Fibroblast of peridontal ligament (primary cell): ENCODE measurements at regions not wholly inside any gene's neighbourhood (a gene's known extent, or its start where the extent isn't known, plus 50 kb on each side); places are given as distances from the start of the nearest gene placed in this dataset.

Experiments used
- DNase-seq: peaks from one replicate; pipeline ENCODE4 v3.0.0-alpha.2; 2010; ENCODE audit errors: extremely low read depth

DNA sequence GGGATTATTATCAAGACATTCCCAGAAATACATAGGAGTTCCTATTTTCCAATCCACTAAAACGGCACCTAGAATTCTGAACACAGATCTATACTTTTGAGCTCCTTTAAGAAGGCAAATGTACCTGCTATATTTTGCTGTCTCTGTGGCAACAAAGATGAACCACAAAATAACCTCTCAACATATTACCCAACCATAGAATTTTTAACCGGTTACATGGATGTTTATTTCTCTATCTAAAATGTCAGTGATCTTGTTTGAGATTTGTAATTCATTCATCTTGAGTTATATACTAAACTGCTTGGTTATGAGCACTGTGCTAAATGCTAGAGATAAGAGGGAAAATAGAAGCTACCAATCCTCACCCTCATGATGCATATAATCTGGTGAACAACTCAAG, 117.5 kb upstream of the HMGCLL1 start:
- no peak for DNase-seq

DNA sequence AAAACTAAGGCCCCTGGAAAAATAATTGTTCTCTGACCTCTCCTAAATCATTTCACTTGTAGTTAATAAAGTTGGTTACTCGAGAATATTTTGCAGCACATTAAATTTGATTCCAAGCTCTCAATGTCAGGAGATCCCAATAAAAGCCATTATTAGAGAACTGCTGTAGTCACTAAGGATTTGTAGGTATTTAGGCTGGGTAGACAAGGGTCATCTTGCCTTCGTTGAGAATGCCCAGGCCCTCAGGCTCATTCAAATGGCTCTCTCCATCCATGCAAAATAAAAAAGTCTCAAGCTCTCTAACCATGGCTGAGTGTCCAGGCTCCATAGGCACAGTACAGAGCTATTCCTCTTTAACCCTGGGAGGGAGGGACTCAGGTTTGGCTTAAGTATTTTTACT, 117.0 kb upstream of the HMGCLL1 start:
- no peak for DNase-seq

DNA sequence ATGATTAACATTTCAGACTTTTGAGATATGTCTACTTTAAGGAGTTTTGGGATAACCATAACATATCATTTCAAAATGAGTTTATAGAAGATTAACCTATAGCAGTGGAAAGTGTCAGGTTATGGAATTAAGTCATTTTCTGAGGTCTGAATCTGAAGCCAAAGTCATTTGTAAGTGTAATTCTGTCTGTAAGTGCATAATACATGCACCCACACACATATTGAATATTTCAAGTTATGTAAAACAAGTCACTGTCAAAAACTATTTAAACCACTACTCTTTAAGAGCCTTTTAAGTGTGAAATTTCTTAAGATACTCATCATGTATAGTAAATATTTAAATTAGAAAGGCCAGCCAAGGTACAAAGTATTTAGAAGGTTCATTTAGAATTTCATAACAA, 115.8 kb upstream of the HMGCLL1 start:
- no peak for DNase-seq

DNA sequence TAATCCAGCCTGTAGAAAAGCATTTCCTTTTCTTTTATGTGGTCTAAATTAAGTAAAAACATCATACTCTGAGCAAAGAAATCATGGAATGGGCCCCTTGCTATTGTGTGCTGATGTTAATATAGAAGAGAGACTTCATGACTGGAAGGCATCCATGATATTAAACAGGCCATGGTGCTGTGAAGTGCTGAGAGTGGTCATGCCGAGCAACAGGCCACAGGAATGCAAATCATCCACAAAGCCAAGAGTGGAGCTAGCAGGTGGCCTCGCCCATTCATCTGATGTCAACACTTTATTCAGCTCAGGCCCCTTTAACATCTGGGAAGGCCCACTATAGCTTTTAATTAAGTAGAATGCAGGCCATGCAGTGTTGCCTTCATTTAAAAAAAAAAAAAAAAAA, 115.2 kb upstream of the HMGCLL1 start:
- DNase-seq: peak; percentile 68

DNA sequence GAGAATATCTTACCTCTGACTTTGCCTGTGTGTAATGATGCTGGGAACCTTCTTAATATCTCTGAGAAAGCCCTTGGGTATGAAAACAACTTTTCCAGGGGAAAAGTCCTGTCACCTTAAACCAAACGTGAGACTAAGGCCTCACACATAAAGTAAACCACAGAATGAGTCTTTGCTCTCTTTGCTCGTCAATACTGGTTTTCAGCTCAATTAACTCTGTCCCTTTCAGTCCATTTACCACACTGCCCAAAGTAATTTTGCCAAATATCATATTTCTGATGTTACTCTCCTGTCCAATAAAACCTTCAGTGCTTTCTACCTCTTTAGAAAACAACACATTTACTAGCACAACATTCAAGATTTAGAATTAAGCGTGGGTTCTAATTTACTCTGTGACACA, 100.5 kb upstream of the HMGCLL1 start:
- DNase-seq: no peak

DNA sequence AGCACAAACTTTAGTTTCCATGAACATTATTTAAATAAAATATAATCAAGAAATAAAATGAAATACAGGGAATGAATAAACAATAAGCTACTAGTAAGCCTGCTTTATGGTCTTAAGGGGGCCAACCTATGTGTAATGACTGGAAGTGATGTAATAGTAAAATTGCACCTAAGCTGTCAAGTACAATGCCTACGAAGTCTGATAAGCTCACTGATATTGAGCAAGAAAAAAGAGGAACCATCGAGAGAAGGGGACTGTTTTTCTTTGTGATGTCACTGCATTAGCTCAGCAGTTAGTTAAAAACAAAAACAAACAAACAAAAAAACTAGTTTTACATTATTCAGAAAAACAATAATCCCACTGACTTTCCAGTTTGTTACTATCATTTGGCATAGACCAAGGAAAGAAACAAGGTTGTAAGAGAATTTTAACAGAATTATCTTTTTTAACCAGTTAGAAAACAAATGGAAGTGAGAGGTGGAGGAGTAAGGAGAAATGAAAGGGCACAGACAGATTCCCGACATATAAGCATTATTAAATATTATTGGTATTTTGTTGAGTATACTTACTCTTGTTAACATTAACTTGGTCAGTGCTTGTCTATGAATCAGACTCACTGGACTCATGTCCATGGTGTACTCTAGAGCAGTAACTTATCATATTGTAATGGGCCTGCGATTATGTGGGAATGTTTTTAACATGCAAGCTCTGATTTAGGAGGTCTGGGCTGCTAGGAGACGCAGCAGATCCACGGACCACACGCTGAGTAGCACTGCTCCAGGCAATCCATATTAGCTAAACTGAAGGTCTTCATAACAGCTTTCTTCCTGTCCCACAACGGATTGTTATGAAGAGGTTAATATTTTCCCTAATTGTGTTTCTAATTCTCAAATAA, 99.6 kb upstream of the HMGCLL1 start:
- peak; percentile 39 for DNase-seq

DNA sequence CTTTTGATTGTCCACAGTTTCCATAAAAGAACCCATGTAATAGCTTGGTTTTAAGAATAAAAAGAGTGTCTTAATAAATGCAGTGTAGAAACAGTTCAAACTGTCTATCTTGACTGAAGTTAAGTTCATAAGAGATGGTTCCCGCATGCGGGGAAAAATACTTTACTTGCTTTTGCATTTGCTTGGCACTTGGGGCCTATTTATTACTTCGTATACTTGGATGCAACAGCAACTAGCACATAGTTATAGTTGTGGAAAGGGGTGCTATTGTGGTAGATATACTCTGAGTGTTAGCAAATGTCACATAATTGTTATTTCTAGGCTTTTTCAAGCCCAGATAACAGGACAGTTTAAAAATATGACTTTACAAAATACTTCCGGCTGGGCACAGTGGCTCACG, 97.7 kb upstream of the HMGCLL1 start:
- no peak for DNase-seq

DNA sequence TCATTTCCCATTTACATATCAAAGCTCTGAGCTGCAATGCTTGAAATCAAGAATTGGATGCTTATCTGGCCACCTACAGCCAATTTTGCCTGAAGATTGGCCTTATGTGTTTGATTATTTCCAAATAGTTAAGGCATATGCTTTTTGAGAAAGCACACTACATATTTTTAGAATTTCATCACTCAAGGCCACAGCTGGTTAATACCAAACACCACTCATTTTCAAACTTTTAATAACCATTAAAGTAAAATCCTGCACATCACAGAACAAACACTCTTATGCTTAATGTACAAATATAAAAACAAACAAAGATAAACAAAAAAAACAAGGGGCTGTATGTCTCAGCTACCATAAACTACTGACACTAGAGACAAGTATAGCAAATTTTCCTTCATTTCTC, 96.9 kb upstream of the HMGCLL1 start:
- peak; percentile 45 for DNase-seq

DNA sequence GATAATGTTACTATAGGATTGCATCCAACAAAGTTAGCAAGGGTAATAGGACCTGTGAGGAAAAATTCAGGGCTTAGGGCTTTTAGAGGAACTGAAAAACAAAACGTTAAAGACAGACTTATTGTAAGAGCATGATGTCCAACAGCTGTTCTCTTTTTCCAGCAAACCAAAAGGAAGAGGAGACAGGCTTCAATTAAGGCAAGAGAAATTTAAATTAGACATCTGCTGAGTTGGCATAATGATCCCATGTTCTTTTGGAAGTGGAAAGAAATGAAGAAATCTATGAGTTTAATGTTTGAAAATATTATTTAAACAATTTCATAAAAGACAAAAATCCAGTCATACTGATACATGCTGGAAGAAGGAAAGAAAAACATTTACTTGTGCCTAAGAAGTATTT, 95.7 kb upstream of the HMGCLL1 start:
- DNase-seq: peak; percentile 41

DNA sequence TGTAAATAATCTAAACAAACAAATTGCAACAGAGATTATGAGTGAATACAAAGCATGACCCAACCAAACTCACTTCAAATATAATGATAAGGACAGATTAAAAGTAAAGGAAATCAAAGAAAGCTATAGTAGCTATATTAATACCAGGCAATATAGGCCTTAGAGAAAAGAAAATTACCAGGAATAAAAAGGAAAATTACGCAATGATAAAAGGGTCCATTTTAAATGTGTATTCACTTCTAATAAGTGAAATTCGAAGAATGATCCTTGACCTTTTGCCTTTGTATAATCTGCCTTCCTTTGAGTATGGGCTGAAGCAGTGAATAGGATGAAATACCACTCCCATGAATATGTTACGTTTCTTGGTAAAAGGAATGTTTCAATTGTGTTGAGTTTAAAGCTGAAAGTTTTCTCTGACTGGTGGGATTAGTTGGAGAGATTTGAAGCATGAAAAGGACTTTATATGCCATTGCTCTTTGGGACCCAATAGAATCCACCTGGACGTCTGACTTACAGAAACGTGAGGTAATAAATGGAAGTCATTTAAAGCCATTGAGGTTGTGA, 91.9 kb upstream of the HMGCLL1 start:
- DNase-seq: no peak

DNA sequence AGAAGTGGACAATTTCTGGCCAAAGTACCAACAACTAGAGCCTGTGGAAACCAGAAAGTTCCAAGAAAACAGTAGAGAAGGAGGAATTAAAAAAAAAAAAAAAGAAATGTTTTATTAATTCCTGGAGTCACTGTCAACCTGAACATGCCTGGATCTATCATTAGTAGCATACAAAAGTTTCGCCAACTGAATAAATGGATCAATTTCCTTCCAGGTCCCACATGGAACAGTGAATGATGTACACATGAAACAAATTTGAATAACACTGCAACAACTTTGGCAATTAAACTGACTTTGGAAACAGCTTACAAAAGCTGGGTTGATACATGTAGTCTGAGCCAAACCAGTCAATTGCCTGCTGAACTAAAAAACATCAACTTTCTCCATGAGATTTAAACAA, 90.0 kb upstream of the HMGCLL1 start:
- no peak for DNase-seq

DNA sequence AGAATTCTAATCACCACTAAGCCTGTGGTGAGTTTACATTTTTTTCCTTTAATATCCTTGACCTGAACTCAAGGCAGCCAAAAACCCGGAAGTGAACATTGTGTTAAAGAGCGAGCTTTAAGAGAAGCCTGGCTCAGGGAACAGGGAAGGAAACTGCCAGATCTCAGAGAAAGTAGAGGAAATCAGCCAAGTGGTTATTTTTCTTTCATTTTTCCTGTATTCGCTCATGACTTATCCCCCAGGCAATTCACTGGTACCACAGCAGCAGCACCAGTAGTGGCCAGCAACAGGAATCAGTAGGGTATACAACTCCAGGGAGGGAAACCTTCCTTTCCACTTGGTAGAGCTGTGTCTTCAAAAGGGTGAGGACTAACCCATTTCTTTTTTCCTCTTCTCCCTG, 89.6 kb upstream of the HMGCLL1 start:
- peak; percentile 53 for DNase-seq

DNA sequence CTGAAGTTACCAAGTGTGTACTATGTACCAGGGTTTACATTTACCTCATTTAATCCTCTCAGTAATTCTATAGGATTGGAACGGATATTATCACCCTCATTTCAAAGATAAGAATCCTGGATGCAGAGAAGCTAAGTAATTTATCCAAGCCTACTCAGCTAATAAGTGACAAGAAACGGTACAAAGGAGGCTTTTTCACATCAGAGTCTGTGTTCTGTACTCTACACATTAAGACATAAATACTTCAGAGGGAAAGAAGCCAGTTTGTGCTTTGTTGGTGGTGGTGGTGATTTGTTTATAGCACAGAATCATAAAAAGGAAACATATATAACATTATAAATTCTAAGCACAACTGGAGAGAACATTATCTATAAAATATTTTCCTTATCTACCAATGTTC, 88.3 kb upstream of the HMGCLL1 start:
- DNase-seq: no peak

DNA sequence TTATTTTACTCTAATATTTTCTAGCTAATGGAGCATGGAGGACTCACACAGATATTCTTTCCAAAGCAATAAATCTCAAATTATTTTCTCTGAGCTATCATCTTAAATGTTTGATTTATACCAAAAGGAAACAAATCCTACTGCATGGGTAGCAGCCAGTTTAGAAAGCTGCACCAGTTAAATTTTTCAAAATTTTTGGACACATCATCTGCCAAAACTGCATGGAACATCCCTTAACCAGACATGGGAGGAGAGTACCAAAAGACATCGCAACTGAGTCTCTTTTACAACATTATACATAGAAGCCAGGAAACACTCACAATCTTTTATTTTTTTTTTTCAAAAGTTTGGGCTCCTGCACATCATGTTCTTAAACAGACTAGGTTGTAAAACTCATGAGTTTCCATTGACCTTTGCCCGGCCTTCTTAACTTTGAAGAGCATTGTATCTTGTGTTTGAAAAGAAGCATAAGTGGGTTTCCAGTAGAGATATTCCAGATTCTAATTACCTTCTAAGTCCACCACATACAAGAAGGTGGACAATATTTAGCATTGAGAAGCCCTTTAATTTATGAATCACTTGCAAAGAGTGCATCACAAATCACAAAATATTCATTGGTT, 87.7 kb upstream of the HMGCLL1 start:
- no peak for DNase-seq

DNA sequence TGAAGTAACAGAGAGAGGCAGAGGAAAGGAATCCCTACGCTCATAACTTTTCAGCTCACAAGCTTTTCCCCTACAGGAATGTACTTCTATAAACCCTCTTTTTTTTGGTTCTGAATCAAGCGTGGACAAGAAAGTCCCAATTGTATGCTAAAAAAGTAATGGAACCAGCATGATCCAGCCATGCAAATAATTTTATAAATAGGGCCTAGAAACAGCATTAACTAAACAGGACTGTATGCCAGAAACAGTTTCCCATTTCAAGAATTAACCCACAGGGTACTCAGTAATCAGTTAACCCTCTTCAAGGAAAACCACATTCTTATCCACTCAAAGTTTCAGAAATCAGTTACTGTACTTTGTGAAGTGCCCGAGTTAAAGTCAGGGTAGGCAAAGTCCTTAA, 87.0 kb upstream of the HMGCLL1 start:
- no peak for DNase-seq

DNA sequence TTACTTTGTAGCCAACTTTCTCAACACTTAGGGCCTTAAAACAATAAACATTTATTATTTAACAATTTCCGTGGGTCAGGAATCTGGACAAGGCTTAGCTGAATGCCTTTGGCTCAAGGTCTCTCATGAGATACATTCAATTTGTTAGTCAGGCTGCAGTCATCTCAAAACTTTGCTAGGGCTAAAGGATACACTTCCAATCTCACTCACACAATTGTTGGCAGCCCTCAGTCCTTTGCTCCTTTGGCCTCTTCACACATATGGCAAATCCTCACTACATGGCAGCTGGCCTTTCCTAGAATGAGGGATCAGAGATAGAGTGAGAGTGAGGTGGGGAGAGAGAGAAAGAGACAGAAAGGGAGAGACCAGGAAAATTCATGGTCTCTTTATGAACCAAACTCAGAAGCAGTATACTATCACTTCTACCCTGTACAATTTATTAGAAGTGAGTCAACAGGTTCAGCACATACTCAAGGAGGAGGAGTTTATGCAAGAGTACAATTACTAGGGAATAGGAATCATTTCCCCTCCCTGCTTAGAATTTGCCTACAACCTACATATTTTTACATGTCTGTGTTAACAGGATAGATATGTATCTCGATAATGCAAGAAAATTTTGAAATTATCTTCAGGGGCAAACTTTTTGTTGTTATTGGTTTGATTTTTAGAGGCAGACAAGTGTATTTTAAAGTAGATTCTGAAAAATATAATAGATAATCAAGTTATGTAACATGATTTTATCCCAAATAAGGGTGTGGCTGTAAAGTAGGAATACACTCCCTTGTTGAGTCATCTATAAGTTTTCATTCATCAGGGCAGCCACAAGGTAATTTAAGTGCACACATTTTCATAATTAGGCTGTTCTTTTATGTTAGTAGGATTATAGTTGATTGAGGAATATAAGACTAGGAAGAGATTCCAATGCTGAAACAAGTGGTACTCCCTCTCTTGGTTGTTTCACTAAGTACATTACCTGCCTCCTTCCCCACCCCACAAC, 85.9 kb upstream of the HMGCLL1 start:
- DNase-seq: peak; percentile 71

DNA sequence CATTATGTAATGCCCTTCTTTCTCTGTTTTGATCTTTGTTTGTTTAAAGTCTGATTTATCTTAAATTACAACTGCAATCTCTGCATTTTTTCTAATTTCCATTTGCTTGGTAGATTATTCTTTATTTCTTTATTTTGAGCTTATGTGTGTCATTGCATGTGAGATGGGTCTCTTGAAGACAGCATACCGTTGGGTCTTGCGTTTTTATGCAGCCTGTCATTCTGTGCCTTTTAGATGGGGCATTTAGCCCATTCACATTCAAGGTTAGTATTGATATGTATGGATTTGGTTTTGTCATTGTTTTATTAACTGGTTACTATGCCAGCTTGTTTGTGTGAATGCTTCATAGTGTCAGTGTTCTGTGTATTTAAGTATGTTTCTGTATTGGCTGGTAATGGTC, 84.9 kb upstream of the HMGCLL1 start:
- no peak for DNase-seq

DNA sequence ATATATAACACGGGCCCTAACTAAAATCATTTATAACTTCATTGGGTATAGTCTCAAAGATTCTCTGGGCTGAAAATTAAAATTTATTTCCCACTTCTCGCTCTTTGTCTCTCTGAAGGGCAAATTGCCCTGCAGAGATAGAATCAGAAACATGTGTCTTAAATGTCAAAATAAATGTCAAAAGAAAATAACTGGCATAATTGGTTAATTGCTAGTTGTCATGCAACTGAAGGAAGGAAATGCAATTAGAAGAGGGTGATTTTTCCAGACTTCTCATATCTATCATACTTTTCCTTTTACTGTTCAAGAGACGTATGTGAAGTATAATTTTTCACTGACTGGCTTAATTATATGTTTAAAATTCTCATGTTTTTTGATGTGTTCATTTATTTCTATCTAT, 80.3 kb upstream of the HMGCLL1 start:
- peak; percentile 53 for DNase-seq

DNA sequence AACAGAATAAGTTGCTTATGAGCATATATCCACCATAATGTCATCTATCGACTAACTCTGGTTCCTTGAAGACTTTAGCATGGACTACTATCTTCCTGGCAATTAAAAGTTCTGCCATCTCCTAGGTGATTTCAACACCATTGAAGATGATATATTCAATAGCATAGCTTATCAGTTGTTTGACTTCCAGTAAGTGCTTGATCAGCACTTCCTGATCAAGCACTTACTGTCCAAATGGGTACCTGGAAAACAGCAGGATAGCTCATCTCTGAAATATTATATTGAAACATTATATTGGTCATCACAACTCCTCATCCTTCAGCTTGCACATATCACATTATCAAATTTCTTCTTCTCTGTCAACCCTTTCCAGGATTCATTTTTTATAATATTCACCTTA, 75.5 kb upstream of the HMGCLL1 start:
- no peak for DNase-seq

DNA sequence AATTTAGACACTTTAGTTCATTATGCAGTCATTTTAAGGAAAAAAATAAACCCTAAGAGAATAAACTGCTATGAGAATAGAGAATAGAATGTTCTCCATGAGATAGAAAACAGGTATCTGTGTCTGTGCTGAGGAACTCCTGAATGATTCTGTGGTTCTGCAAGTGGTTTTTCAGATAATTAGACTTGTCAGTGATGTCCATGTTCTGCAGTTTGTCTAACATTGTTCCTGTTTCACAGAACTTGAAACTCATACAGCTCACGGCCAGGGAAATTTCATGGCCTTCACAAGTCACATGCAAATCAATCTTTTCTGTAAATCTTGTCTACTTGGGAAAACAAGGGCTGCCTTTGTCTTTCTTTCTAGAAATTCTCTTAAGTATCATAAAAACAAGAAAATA, 73.4 kb upstream of the HMGCLL1 start:
- no peak for DNase-seq

DNA sequence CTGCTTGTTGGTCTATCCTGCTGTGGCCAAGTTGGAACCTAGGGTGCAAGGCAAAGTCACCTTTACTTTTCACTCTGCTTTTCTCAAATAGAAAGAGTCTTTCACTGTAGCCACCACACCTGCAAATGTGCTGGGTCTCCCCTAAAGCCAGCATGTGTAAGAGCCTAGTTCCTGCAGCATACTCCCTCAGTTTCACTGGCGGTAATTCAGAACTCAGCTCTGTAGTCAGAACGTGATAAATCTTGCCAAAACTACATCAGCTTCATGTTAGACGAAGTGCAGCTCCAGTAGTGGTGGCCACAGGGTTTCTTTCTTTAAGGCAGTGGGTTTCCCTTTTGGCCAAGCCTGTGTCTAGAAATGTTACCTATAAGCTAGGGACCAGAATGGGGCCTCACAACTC, 72.0 kb upstream of the HMGCLL1 start:
- no peak for DNase-seq

DNA sequence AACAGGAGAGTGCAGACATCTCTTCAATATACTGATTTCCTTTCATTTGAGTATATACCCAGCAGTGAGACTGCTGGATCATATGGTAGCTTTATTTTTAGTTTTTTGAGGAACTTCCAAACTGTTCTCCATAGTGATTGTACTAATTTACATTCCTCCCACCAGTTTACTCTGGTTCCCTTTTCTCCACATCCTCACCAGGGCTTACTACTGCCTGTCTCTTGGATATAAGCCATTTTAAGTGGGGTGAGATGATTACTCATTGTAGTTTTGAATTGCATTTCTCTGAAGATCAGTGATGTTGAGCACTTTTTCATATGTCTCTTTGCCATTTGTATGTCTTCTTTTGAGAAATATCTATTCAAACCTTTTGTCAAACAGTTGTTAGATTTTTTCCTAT, 64.9 kb upstream of the HMGCLL1 start:
- peak; percentile 85 for DNase-seq
